ENCODE measurements at regions not wholly inside any gene's neighbourhood (a gene's known extent, or its start where the extent isn't known, plus 50 kb on each side); places are given as distances from the start of the nearest gene placed in this dataset.

DNA sequence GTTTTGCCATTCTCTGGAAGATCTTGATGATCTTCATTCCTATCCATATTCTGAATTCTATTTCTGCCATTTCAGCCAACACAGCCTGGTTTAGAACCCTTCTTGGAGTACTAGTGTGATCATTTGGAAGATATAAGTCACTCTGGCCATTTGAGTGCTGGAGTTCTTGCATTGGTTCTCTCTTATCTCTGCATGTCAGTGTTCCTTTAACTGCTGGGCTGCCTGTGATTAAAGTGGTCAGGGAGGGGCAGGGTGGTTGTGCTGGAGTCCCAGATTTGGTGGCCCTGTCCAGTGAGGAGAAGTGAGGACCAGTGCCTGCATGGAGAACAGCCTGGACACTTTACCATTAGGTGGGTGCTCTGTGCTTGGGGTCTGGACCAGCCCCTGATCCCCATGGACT lies 173.0 kb downstream of the SOD2 start (continued):
- no peak for TF ChIP-seq ZNF592 (IDR thresholded peaks at IDR 0.05)
- TF ChIP-seq CC2D1A (IDR thresholded peaks at IDR 0.05) = no peak
- TF ChIP-seq SRF (CRISPR knock-in tag; IDR thresholded peaks at IDR 0.05) = no peak
- no peak for TF ChIP-seq ZNF75A (CRISPR knock-in tag; IDR thresholded peaks at IDR 0.05)
- TF ChIP-seq, protein P1, sequence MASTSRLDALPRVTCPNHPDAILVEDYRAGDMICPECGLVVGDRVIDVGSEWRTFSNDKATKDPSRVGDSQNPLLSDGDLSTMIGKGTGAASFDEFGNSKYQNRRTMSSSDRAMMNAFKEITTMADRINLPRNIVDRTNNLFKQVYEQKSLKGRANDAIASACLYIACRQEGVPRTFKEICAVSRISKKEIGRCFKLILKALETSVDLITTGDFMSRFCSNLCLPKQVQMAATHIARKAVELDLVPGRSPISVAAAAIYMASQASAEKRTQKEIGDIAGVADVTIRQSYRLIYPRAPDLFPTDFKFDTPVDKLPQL (IDR thresholded peaks at IDR 0.05; ENCODE audit: extremely low read depth, insufficient read length) = no peak
- peak; percentile 80 for TF ChIP-seq TAL1 (IDR thresholded peaks at IDR 0.05)
- no peak for TF ChIP-seq BMI1 (IDR thresholded peaks at IDR 0.05; ENCODE audit: low read length)
- TF ChIP-seq NR4A1 (CRISPR knock-in tag; IDR thresholded peaks at IDR 0.05) = no peak
- TF ChIP-seq NR4A1 (tag; IDR thresholded peaks at IDR 0.05) = no peak
- no peak for TF ChIP-seq TRIM25 (IDR thresholded peaks at IDR 0.05; ENCODE audit: borderline replicate concordance)
- no peak for TF ChIP-seq PHTF2 (CRISPR knock-in tag; IDR thresholded peaks at IDR 0.05)
- TF ChIP-seq MAFK (IDR thresholded peaks at IDR 0.05; ENCODE audit: low read length) = no peak
- peak; percentile 38 for TF ChIP-seq NCOR1 (IDR thresholded peaks at IDR 0.05)
- no peak for TF ChIP-seq HEY1 (CRISPR knock-in tag; IDR thresholded peaks at IDR 0.05; ENCODE audit: borderline replicate concordance)
- TF ChIP-seq MEF2D (tag; conservative IDR thresholded peaks at IDR 0.05; ENCODE audit: low read depth) = no peak
- no peak for TF ChIP-seq CHCHD3 (CRISPR knock-in tag; IDR thresholded peaks at IDR 0.05)
- TF ChIP-seq BRD9 (IDR thresholded peaks at IDR 0.05; ENCODE audit: low read depth, partially characterized antibody) = no peak
- no peak for TF ChIP-seq ARID3B (CRISPR knock-in tag; IDR thresholded peaks at IDR 0.05; ENCODE audit: borderline replicate concordance)
- TF ChIP-seq ZNF239 (CRISPR knock-in tag; IDR thresholded peaks at IDR 0.05) = no peak

Measured in K562 (cell line).